Endothelial cell of umbilical vein (primary cell): ENCODE measurements at regions not wholly inside any gene's neighbourhood (a gene's known extent, or its start where the extent isn't known, plus 50 kb on each side); places are given as distances from the start of the nearest gene placed in this dataset.

Experiments
- BruUV-seq: library from RNA; stranded (reverse); fragments of 400-500 nt; replicated peaks from 2 replicates; lab custom pipeline; 2021; lab: Mats Ljungman, UMichigan
- CTCF ChIA-PET: fragments of 300-600, 350-600 bp; sonication (Branson Sonifier 250); formaldehyde crosslinking; loops from one replicate; lab custom pipeline; 2021; ENCODE audit warnings: antibody characterized with exemption, inconsistent platforms; lab: Charles Lee
- POLR2A ChIA-PET: fragments of 300-600, 350-600 bp; sonication (Branson Sonifier 250); formaldehyde crosslinking; loops from one replicate; lab custom pipeline; 2021; ENCODE audit warnings: antibody characterized with exemption, inconsistent platforms; lab: Charles Lee
- DNase-seq: peaks from one replicate; pipeline ENCODE4 v3.0.0-alpha.2; 2011; ENCODE audit warnings: low read depth, low spot score
- FAIRE-seq: peaks from 2 replicates; lab custom pipeline; 2011; peaks lifted over from hg19 to GRCh38; lab: Jason Lieb, UNC
- H2AFZ ChIP-seq: 2 replicates; pipeline ENCODE4 v1.6.0; 2012; ENCODE audit warnings: low read depth, low read length, control low read depth, inconsistent platforms
- H3K27ac ChIP-seq: 2 replicates; pipeline ENCODE4 v1.5.1; 2011; ENCODE audit warnings: low read depth, mild to moderate bottlenecking, control low read depth, low read length, moderate library complexity; ENCODE audit not compliant: insufficient read depth
- H3K27me3 ChIP-seq, 2 experiments: 2 replicates each; pipeline versions ENCODE4 v1.6.0 to v1.6.1; 2011; ENCODE audit warnings: low read length in 2 of 2, mixed read lengths in 1 of 2; ENCODE audit not compliant: control insufficient read depth in 2 of 2, insufficient read depth in 2 of 2
- H3K36me3 ChIP-seq, 2 experiments: 2 replicates in 1 of 2; 3 replicates in 1 of 2; pipeline ENCODE4 v1.5.1; 2011; ENCODE audit warnings: low read length in 2 of 2, mild to moderate bottlenecking in 1 of 2, moderate library complexity in 1 of 2; ENCODE audit not compliant: control insufficient read depth in 2 of 2, insufficient read depth in 2 of 2; ENCODE audit errors: extremely low read depth in 1 of 2
- H3K4me1 ChIP-seq: 3 replicates; pipeline ENCODE4 v1.5.1; 2011; ENCODE audit warnings: mild to moderate bottlenecking, low read length; ENCODE audit not compliant: control insufficient read depth, insufficient read depth; ENCODE audit errors: extremely low read depth
- H3K4me2 ChIP-seq: 2 replicates; pipeline ENCODE4 v1.6.1; 2011; ENCODE audit warnings: low read length, control low read depth, mixed read lengths; ENCODE audit not compliant: insufficient read depth
- H3K4me3 ChIP-seq, 3 experiments: fragments of 200-600 bp in 1 of 3; sonication (generic), shearing (Covaris generic) in 1 of 3; replicated peaks in 1 of 3; 2 replicates each; pipeline ENCODE4 v1.5.1; 2011 to 2016; ENCODE audit warnings: control low read depth in 3 of 3, low read length in 3 of 3, mild to moderate bottlenecking in 2 of 3, inconsistent platforms in 1 of 3, low read depth in 1 of 3, moderate library complexity in 1 of 3; ENCODE audit not compliant: insufficient read depth in 1 of 3
- H3K79me2 ChIP-seq: 2 replicates; pipeline ENCODE4 v1.6.0; 2012; ENCODE audit warnings: low read length, inconsistent platforms; ENCODE audit not compliant: control insufficient read depth, insufficient read depth
- H3K9ac ChIP-seq: replicated peaks from 2 replicates; pipeline ENCODE3; 2011; ENCODE audit warnings: low read length, control low read depth; ENCODE audit not compliant: insufficient read depth; ENCODE audit errors: extremely low read depth
- H3K9me1 ChIP-seq: replicated peaks from 3 replicates; pipeline ENCODE4 v1.6.0; 2011; ENCODE audit warnings: mild to moderate bottlenecking, low read length; ENCODE audit not compliant: control insufficient read depth, insufficient read depth; ENCODE audit errors: extremely low read depth
- H3K9me3 ChIP-seq: replicated peaks from 2 replicates; pipeline ENCODE4 v1.5.1; 2012; ENCODE audit warnings: low read length, inconsistent platforms; ENCODE audit not compliant: control insufficient read depth, insufficient read depth
- H4K20me1 ChIP-seq: replicated peaks from 2 replicates; pipeline ENCODE3; 2011; ENCODE audit warnings: mild to moderate bottlenecking, low read length; ENCODE audit not compliant: control insufficient read depth, insufficient read depth; ENCODE audit errors: extremely low read depth
- CTCF ChIP-seq, 2 donors: IDR thresholded peaks; 1 replicate in 1 of 2; 2 replicates in 1 of 2; pipeline ENCODE4 v1.5.1; 2011; ENCODE audit warnings: low read length in 2 of 2, mild to moderate bottlenecking in 2 of 2, moderate library complexity in 2 of 2, control low read depth in 1 of 2, inconsistent platforms in 1 of 2, low read depth in 1 of 2; ENCODE audit not compliant: insufficient read depth in 1 of 2; ENCODE audit errors: extremely low read depth in 1 of 2
- EZH2 ChIP-seq: IDR thresholded peaks from 2 replicates; pipeline ENCODE4 v1.6.1; 2012; ENCODE audit warnings: borderline replicate concordance, low read depth, mild to moderate bottlenecking, moderate library complexity, low read length, inconsistent platforms; ENCODE audit not compliant: severe bottlenecking
- FOS ChIP-seq: IDR thresholded peaks from 2 replicates; pipeline ENCODE4 v1.6.1; 2011; ENCODE audit warnings: mild to moderate bottlenecking, low read length, moderate library complexity, borderline replicate concordance; ENCODE audit not compliant: insufficient read depth
- GATA2 ChIP-seq: IDR thresholded peaks from 2 replicates; pipeline ENCODE4 v1.7.0; 2011; ENCODE audit warnings: low read depth, mild to moderate bottlenecking, moderate library complexity, mixed read lengths, low read length; ENCODE audit not compliant: insufficient read length, insufficient read depth
- JUN ChIP-seq: IDR thresholded peaks from 2 replicates; pipeline ENCODE4 v1.6.1; 2011; ENCODE audit warnings: borderline replicate concordance, low read depth; ENCODE audit not compliant: insufficient read length, insufficient read depth
- MYC ChIP-seq: IDR thresholded peaks from one replicate; pipeline ENCODE4 v1.6.1; 2011; ENCODE audit warnings: mild to moderate bottlenecking, low read depth, low read length
- POLR2A ChIP-seq: IDR thresholded peaks from 2 replicates; pipeline ENCODE4 v1.6.1; 2012; ENCODE audit warnings: low read depth, mild to moderate bottlenecking, control low read depth, low read length
- POLR2AphosphoS5 ChIP-seq: IDR thresholded peaks from 2 replicates; pipeline ENCODE4 v1.6.1; 2012; ENCODE audit warnings: low read depth, mild to moderate bottlenecking, control low read depth, low read length, moderate library complexity; ENCODE audit not compliant: insufficient read depth
- dilution Hi-C: fragments of 300-500 bp; cut with MboI; formaldehyde crosslinking; loops from one replicate; pipeline ENCODE4 v1.15.0; 2019; ENCODE audit warnings: low sequenced_read_pairs; ENCODE audit not compliant: extremely low pct_ligation_motif_present
- intact Hi-C: fragments of 100-400 bp; cut with micrococcal nuclease; formaldehyde crosslinking; loops from one replicate; pipeline ENCODE4 v1.10.0; 2022
- TF ChIP-seq, protein P1 (sequence below): IDR thresholded peaks from 2 replicates; pipeline ENCODE4 v1.6.1; 2011; ENCODE audit not compliant: insufficient read depth, insufficient read length

GRCh38 chr7:26978146-26978545 lies 113.8 kb upstream of the SKAP2 start:
- Histone ChIP-seq H4K20me1 (no peaks in the 10 kb centered on the region), H3K27ac (no peak overlapping the region), H3K4me1 (no peaks in the 10 kb centered on the region), H3K27me3 (no peaks in the 10 kb centered on the region), H3K9me1 (no peaks in the 10 kb centered on the region), H3K4me3 (no peak overlapping the region), H3K79me2 (no peaks in the 10 kb centered on the region), H3K9me3 (no peaks in the 10 kb centered on the region), H2AFZ (no peak overlapping the region), H3K4me2 (no peak overlapping the region), H3K9ac (no peak overlapping the region), H3K36me3 (no peaks in the 10 kb centered on the region)
- FAIRE-seq = no peak
- DNase-seq = no peak
- dilution Hi-C loops (no loop called here), intact Hi-C loops (no loop called here)
- TF ChIP-seq GATA2 = no peak
- no peak for TF ChIP-seq MYC
- no peak for TF ChIP-seq FOS
- no peak for TF ChIP-seq POLR2AphosphoS5
- TF ChIP-seq POLR2A = no peak
- TF ChIP-seq, protein P1, sequence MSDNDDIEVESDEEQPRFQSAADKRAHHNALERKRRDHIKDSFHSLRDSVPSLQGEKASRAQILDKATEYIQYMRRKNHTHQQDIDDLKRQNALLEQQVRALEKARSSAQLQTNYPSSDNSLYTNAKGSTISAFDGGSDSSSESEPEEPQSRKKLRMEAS = no peak
- TF ChIP-seq CTCF (IDR thresholded peaks at IDR 0.05; ENCODE audit: extremely low read depth in 1 of 2, insufficient read depth in 1 of 2, low read depth in 1 of 2, low read length in 2 of 2) = no peak
- TF ChIP-seq JUN = no peak
- TF ChIP-seq EZH2 = no peak
- ChIA-PET POLR2A (no interaction called here), CTCF (interaction anchor here (1.4 to 1.9 kb wide), 2 partner anchors 13 to 30 kb away, joined by 3 to 8 read pairs; no protein-coding TSS in a partner anchor)
- BruUV-seq = no TSS peak
